Bronchial epithelial cell (primary cell): ENCODE measurements at regions not wholly inside any gene's neighbourhood (a gene's known extent, or its start where the extent isn't known, plus 50 kb on each side); places are given as distances from the start of the nearest gene placed in this dataset.

Experiments used
- DNase-seq: peaks from one replicate; pipeline ENCODE4 v3.0.0-alpha.2; 2010; ENCODE audit warnings: low read depth
- FAIRE-seq: peaks from 2 replicates; lab custom pipeline; 2011; peaks lifted over from hg19 to GRCh38; lab: Jason Lieb, UNC
- H3K27me3 ChIP-seq: 2 replicates; pipeline ENCODE4 v1.5.1; 2011; ENCODE audit warnings: low read length; ENCODE audit not compliant: control insufficient read depth, insufficient read depth
- H3K36me3 ChIP-seq: 2 replicates; pipeline ENCODE4 v1.5.1; 2011; ENCODE audit warnings: low read length; ENCODE audit not compliant: control insufficient read depth, insufficient read depth
- H3K4me3 ChIP-seq: 2 replicates; pipeline ENCODE4 v1.5.1; 2011; ENCODE audit warnings: mild to moderate bottlenecking, low read depth, low read length, control low read depth
- TF ChIP-seq, protein P1 (sequence below): IDR thresholded peaks from 2 replicates; pipeline ENCODE4 v1.5.1; 2011; ENCODE audit warnings: mild to moderate bottlenecking, moderate library complexity, low read length, control low read depth, inconsistent platforms; ENCODE audit not compliant: insufficient read depth, severe bottlenecking

DNA sequence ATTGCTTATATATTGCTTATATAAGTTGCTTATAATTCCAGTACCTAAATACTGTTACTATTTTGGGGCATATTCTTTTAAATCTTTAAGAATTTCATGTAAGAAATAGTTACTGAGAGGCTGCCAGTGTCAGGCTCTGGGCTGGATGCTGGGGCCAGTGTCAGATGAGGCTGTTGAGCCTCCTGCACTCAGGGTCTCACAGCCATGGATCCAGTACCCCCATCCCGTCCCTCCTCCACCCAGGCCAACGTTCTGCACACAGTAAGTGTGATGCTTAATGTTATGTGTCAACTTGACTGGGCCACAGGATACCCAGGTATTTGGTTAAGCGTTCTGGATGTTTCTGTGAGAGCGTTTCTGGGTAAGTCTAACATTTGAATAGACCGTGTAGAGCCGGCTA is 119.5 kb upstream of the PMEPA1 start:
- FAIRE-seq = no peak
- H3K27me3 ChIP-seq = peaks cover 5% of the 10 kb centered on the region
- no peaks in the 10 kb centered on the region for H3K36me3 ChIP-seq
- no peak overlapping the region for H3K4me3 ChIP-seq
- TF ChIP-seq, protein P1, sequence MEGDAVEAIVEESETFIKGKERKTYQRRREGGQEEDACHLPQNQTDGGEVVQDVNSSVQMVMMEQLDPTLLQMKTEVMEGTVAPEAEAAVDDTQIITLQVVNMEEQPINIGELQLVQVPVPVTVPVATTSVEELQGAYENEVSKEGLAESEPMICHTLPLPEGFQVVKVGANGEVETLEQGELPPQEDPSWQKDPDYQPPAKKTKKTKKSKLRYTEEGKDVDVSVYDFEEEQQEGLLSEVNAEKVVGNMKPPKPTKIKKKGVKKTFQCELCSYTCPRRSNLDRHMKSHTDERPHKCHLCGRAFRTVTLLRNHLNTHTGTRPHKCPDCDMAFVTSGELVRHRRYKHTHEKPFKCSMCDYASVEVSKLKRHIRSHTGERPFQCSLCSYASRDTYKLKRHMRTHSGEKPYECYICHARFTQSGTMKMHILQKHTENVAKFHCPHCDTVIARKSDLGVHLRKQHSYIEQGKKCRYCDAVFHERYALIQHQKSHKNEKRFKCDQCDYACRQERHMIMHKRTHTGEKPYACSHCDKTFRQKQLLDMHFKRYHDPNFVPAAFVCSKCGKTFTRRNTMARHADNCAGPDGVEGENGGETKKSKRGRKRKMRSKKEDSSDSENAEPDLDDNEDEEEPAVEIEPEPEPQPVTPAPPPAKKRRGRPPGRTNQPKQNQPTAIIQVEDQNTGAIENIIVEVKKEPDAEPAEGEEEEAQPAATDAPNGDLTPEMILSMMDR = no peak
- DNase-seq = no peak

DNA sequence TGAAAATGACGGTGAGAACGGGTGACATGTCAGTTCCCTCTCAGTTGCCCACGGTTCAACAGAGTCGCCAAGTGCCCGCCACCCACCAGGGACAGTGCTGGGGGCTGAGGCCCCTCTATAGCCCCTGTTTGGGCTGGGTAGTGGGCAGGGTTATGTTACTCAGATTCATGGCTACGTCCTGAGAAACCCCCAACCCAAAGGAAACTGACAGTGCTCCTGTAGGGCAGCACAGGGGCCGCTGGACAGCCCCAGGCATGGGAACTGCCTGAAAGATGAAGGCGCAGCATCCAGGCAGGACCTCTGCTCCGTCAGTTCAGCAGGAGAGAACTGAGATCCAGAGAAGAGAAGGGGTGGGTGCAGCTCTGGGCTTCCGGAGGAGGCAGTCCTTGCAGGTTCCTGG is 118.9 kb upstream of the PMEPA1 start:
- FAIRE-seq (no peak), DNase-seq (no peak)
- H3K36me3 ChIP-seq = no peaks in the 10 kb centered on the region
- H3K4me3 ChIP-seq = no peak overlapping the region
- TF ChIP-seq, protein P1 = no peak
- H3K27me3 ChIP-seq = peaks cover 1% of the 10 kb centered on the region

DNA sequence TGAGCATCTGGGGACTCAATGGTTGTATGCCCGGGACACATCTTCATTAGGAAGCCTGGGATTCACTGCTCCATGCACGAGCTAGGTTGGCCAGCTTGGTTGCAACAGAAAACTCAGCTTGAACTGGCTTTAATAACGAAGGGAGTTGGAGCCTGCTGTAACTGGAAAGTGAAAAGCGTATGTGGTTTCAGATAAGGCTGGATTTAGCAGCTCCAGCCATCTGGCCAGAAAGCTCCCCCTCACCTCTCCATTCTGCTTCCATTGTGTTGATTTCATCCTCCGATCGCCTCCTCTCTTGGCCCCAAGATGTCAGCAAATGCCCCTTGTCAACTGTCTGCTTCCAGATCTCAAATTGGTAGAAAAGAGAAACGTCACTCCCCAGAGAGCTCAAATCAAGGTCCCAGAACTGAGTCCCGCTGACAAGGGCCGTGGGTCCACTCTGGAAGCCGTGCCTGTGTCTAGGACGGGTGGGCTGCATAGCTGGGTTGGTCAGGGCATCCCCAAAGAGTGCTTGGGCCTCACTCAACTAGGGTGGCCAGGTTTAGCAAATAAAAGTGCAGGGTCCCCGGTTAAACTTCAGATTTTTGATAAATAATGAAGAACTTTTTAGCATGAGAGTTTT is 117.0 kb upstream of the PMEPA1 start:
- no peak for DNase-seq
- Histone ChIP-seq H3K36me3 (no peaks in the 10 kb centered on the region), H3K4me3 (no peak overlapping the region), H3K27me3 (peaks cover 1% of the 10 kb centered on the region)
- FAIRE-seq = no peak
- TF ChIP-seq, protein P1 = no peak

DNA sequence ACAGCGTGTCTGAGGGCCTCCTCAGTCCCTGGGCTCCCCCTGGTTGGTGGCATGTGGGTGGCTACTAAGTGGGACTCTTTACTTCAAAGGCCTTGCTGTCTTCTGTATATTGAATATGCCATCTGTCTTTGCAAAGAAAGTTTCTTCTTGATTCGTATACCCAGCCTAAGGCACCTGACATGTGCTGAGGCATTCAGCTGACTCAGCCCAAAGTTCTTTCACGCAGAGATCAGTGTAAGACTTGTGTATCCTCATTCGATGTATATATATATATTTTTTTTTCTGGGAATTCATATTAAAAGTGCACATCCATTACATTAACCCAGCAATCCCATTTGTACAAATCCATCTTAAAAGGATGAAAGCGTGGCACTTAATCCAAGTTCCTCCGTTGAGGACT is 115.1 kb upstream of the PMEPA1 start:
- Histone ChIP-seq H3K36me3 (no peaks in the 10 kb centered on the region), H3K4me3 (no peak overlapping the region), H3K27me3 (peaks cover 3% of the 10 kb centered on the region)
- FAIRE-seq = no peak
- TF ChIP-seq, protein P1 = no peak
- no peak for DNase-seq

- FAIRE-seq = no peak
- Histone ChIP-seq H3K4me3 (no peak overlapping the region), H3K27me3 (peaks cover 9% of the 10 kb centered on the region), H3K36me3 (no peaks in the 10 kb centered on the region)
- TF ChIP-seq, protein P1 = no peak
- no peak for DNase-seq
Observed at GRCh38 chr20:57821935-57822334, 112.1 kb upstream of the PMEPA1 start.
